Chondrocyte (in vitro differentiated cells): ENCODE measurements at regions not wholly inside any gene's neighbourhood (a gene's known extent, or its start where the extent isn't known, plus 50 kb on each side); places are given as distances from the start of the nearest gene placed in this dataset.
"Not testable (repeated sequence)": the region's sequence is repeated elsewhere in the genome, so short reads cannot be mapped to it uniquely, and the experiment has no call there.

Experiments
- DNase-seq: peaks from one replicate; pipeline ENCODE4 v3.0.0; 2021; ENCODE audit warnings: mixed read lengths, low spot score
- H3K27ac Mint-ChIP-seq: one replicate; pipeline ENCODE4 v1.8.0; 2021; ENCODE audit warnings: mild to moderate bottlenecking, moderate library complexity, mixed read lengths; ENCODE audit not compliant: unreplicated experiment
- H3K27me3 Mint-ChIP-seq: 2 replicates; pipeline ENCODE4 v1.8.0; 2021; ENCODE audit warnings: low read depth, mixed read lengths
- H3K36me3 Mint-ChIP-seq: 2 replicates; pipeline ENCODE4 v1.8.0; 2021; ENCODE audit warnings: low read depth, mixed read lengths
- H3K4me1 Mint-ChIP-seq: 2 replicates; pipeline ENCODE4 v1.8.0; 2021; ENCODE audit warnings: low read depth, mild to moderate bottlenecking, mixed read lengths
- H3K4me3 Mint-ChIP-seq: one replicate; pipeline ENCODE4 v1.8.0; 2021; ENCODE audit warnings: mild to moderate bottlenecking, moderate library complexity, mixed read lengths; ENCODE audit not compliant: unreplicated experiment
- H3K9me3 Mint-ChIP-seq: 2 replicates; pipeline ENCODE4 v1.8.0; 2021; ENCODE audit warnings: low read depth, mixed read lengths
- CTCF ChIP-seq: fragments of 200-600 bp; sonication (generic); IDR thresholded peaks from 2 replicates; pipeline ENCODE4 v1.5.0; 2021; ENCODE audit warnings: antibody characterized with exemption, mild to moderate bottlenecking, moderate library complexity

- Mint-ChIP-seq H3K4me1 (no peaks in the 10 kb centered on the region), H3K4me3 (no peak overlapping the region), H3K9me3 (peaks cover 6% of the 10 kb centered on the region), H3K27me3 (no peaks in the 10 kb centered on the region), H3K27ac (no peak overlapping the region), H3K36me3 (peaks cover 28% of the 10 kb centered on the region)
- DNase-seq: no peak
- no peak for TF ChIP-seq CTCF
Observed at GRCh38 chr12:100083308-100083707, 59.4 kb downstream of the BLTP3B start.

GRCh38 chr12:100078777-100079176 is 63.9 kb downstream of the BLTP3B start:
- H3K36me3 Mint-ChIP-seq: peaks cover 31% of the 10 kb centered on the region
- H3K4me1 Mint-ChIP-seq, H3K9me3 Mint-ChIP-seq, H3K27ac Mint-ChIP-seq, DNase-seq, H3K27me3 Mint-ChIP-seq, H3K4me3 Mint-ChIP-seq: not testable (repeated sequence)

- peak; percentile 57 for TF ChIP-seq CTCF
Observed at GRCh38 chr12:100077367-100077766, 65.3 kb downstream of the BLTP3B start.

GRCh38 chr12:100075598-100075997 is 67.1 kb downstream of the BLTP3B start:
- H3K27ac Mint-ChIP-seq: no peak overlapping the region
- peaks cover 5% of the 10 kb centered on the region for H3K9me3 Mint-ChIP-seq
- H3K27me3 Mint-ChIP-seq: no peaks in the 10 kb centered on the region
- peaks cover 17% of the 10 kb centered on the region for H3K36me3 Mint-ChIP-seq
- DNase-seq: no peak
- H3K4me1 Mint-ChIP-seq: no peaks in the 10 kb centered on the region
- TF ChIP-seq CTCF: no peak
- no peak overlapping the region for H3K4me3 Mint-ChIP-seq

More at GRCh38 chr12:100077367-100077766, 65.3 kb downstream of the BLTP3B start:
- Mint-ChIP-seq H3K9me3 (peaks cover 9% of the 10 kb centered on the region), H3K36me3 (peaks cover 29% of the 10 kb centered on the region), H3K4me1 (no peaks in the 10 kb centered on the region), H3K4me3 (no peak overlapping the region), H3K27ac (no peak overlapping the region), H3K27me3 (no peaks in the 10 kb centered on the region)
- DNase-seq: no peak

GRCh38 chr12:100069795-100070194 is 72.9 kb downstream of the BLTP3B start:
- peaks cover 42% of the 10 kb centered on the region for H3K36me3 Mint-ChIP-seq
- H3K4me1 Mint-ChIP-seq: no peaks in the 10 kb centered on the region
- no peak overlapping the region for H3K4me3 Mint-ChIP-seq
- no peaks in the 10 kb centered on the region for H3K27me3 Mint-ChIP-seq
- no peak for DNase-seq
- peaks cover 36% of the 10 kb centered on the region for H3K9me3 Mint-ChIP-seq
- TF ChIP-seq CTCF: no peak
- no peak overlapping the region for H3K27ac Mint-ChIP-seq

- Mint-ChIP-seq H3K27ac (no peak overlapping the region), H3K9me3 (peaks cover 38% of the 10 kb centered on the region), H3K36me3 (peaks cover 47% of the 10 kb centered on the region), H3K4me3 (no peak overlapping the region), H3K27me3 (no peaks in the 10 kb centered on the region), H3K4me1 (no peaks in the 10 kb centered on the region)
- no peak for DNase-seq
- no peak for TF ChIP-seq CTCF
Observed at GRCh38 chr12:100068305-100068704, 74.4 kb downstream of the BLTP3B start.
